ENCODE measurements at regions not wholly inside any gene's neighbourhood (a gene's known extent, or its start where the extent isn't known, plus 50 kb on each side); places are given as distances from the start of the nearest gene placed in this dataset.

- TF ChIP-seq, protein P1, sequence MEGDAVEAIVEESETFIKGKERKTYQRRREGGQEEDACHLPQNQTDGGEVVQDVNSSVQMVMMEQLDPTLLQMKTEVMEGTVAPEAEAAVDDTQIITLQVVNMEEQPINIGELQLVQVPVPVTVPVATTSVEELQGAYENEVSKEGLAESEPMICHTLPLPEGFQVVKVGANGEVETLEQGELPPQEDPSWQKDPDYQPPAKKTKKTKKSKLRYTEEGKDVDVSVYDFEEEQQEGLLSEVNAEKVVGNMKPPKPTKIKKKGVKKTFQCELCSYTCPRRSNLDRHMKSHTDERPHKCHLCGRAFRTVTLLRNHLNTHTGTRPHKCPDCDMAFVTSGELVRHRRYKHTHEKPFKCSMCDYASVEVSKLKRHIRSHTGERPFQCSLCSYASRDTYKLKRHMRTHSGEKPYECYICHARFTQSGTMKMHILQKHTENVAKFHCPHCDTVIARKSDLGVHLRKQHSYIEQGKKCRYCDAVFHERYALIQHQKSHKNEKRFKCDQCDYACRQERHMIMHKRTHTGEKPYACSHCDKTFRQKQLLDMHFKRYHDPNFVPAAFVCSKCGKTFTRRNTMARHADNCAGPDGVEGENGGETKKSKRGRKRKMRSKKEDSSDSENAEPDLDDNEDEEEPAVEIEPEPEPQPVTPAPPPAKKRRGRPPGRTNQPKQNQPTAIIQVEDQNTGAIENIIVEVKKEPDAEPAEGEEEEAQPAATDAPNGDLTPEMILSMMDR (IDR thresholded peaks at IDR 0.05; ENCODE audit: insufficient read depth, low read length, poor library complexity, severe bottlenecking), result no peak
- DNase-seq (ENCODE audit: extremely low read depth, insufficient read length), result no peak
- Histone ChIP-seq H3K27me3 (replicated peaks; ENCODE audit: control insufficient read depth, insufficient read depth, low read length) (no peaks in the 10 kb centered on the region; the same call in 1 of the 2 replicates), H3K4me3 (replicated peaks; ENCODE audit: low read depth, low read length) (no peak overlapping the region), H3K36me3 (ENCODE audit: control insufficient read depth, insufficient read depth, low read length) (no peaks in the 10 kb centered on the region)
Observed at GRCh38 chr5:88542786-88543185, 274.1 kb upstream of the TMEM161B start.

DNA sequence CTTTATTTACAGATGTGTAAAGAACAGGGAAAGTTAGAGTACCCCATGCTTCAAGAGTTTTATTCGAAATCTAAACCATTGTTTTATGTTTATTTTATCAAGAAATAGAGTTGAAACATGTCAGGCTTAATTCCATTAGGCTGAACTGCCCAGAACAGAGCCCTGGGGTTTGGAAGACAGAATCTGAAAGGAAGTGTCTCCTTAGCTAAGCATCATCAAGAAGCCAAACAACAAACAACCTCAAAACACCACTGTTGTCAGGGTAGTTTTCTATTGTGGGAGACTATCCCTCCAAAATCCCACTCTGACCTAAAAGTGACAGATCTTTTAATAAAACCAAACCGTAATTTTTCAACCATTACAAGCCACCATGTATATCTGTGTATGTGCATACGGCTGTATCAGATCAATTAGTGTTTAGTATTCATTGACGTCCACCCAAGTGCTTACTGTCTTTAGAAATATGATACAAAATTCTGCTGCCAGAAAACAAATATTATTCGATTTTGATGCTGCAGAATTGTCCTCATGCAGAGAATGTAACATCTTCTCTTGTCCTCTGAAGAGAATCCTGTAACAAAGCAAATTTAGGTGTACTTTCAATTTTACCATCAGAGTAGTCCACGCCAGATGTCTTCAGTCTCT is 271.9 kb upstream of the TMEM161B start:
- H3K27me3 ChIP-seq (replicated peaks; ENCODE audit: control insufficient read depth, insufficient read depth, low read length), result no peaks in the 10 kb centered on the region; the same call in 1 of the 2 replicates
- TF ChIP-seq, protein P1 (IDR thresholded peaks at IDR 0.05; ENCODE audit: insufficient read depth, low read length, poor library complexity, severe bottlenecking), result no peak
- no peak for DNase-seq (ENCODE audit: extremely low read depth, insufficient read length)
- no peaks in the 10 kb centered on the region for H3K36me3 ChIP-seq (ENCODE audit: control insufficient read depth, insufficient read depth, low read length)
- H3K4me3 ChIP-seq (replicated peaks; ENCODE audit: low read depth, low read length), result no peak overlapping the region

DNA sequence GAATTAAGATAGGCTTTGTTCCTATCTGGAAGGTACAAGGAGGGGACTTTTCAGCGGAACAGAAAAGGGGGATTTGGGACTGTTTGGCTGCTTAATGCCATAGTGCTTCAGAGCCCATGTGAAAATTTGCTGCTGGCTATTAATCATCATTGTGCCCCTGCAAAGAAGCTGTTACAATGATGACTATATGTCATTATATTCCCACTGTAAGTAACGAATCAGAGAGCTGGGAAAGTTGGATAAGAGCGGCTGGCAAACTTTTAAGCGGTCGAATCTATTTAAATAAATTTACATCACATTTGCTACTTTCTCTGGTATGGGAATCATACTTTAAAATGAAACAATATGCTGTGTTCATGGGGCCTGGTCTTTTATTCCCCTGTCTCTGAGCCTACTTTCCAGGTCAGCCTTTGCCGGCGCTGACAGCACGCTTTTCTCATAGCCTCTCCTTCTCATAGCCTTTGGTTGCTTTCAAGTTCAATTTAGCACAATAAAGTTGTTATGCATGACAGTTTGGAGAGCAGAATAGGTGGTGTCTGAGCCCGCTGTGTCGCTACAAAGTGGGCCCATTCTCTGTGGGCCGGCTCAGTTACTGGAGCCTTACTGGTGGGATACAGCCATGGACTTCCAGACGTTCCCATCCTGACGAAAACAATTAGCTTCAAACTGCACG is 271.2 kb upstream of the TMEM161B start:
- Histone ChIP-seq H3K27me3 (replicated peaks; ENCODE audit: control insufficient read depth, insufficient read depth, low read length) (no peaks in the 10 kb centered on the region), H3K36me3 (ENCODE audit: control insufficient read depth, insufficient read depth, low read length) (no peaks in the 10 kb centered on the region), H3K4me3 (replicated peaks; ENCODE audit: low read depth, low read length) (no peak overlapping the region)
- DNase-seq (ENCODE audit: extremely low read depth, insufficient read length), result no peak
- TF ChIP-seq, protein P1 (IDR thresholded peaks at IDR 0.05; ENCODE audit: insufficient read depth, low read length, poor library complexity, severe bottlenecking), result no peak

DNA sequence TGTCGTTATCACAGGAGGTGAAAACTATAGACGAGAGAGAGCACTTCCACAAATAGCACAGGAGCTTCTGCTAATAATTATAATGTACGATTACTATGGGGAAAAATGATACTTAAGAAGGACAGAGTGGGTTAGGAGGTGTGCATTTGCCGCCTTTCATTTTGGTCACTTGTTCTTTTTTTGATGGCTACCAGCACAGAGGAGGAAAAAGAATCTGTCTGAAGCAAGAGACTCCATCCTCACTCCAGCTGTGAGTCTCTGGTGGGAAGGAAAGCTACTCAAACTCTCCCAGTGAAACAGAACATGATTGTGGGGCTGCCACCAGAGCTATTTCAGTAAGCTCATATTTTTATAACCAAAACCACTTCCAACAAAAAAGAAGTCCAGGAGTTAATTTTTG is 270.4 kb upstream of the TMEM161B start:
- TF ChIP-seq, protein P1 (IDR thresholded peaks at IDR 0.05; ENCODE audit: insufficient read depth, low read length, poor library complexity, severe bottlenecking), result no peak
- DNase-seq (ENCODE audit: extremely low read depth, insufficient read length), result no peak
- Histone ChIP-seq H3K27me3 (replicated peaks; ENCODE audit: control insufficient read depth, insufficient read depth, low read length) (no peaks in the 10 kb centered on the region), H3K4me3 (replicated peaks; ENCODE audit: low read depth, low read length) (no peak overlapping the region), H3K36me3 (ENCODE audit: control insufficient read depth, insufficient read depth, low read length) (no peaks in the 10 kb centered on the region)

DNA sequence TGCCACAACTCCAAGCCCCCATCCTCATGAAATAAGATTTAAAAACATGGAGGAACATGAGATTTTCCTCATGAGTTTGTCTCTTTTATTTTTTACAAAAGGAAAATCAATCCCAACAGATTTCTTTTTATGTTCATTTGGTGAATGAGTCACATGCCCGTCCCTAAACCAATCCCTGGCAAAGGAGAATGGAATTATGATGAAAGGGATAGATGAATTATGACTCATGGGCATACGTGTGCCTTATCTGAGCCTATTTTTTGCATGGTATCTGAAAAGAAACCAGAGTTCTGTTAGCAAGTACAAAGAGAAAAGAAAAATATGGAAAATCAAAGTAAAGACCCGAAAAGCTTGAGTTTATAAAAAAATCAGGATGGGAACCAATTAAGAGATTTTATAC is 267.5 kb upstream of the TMEM161B start:
- no peaks in the 10 kb centered on the region for H3K27me3 ChIP-seq (replicated peaks; ENCODE audit: control insufficient read depth, insufficient read depth, low read length)
- DNase-seq (ENCODE audit: extremely low read depth, insufficient read length), result no peak
- TF ChIP-seq, protein P1 (IDR thresholded peaks at IDR 0.05; ENCODE audit: insufficient read depth, low read length, poor library complexity, severe bottlenecking), result no peak

More for the DNA sequence above, 267.5 kb upstream of the TMEM161B start:
- Histone ChIP-seq H3K4me3 (replicated peaks; ENCODE audit: low read depth, low read length) (no peak overlapping the region), H3K36me3 (ENCODE audit: control insufficient read depth, insufficient read depth, low read length) (no peaks in the 10 kb centered on the region)

Data from GM06990 (cell line).